ENCODE measurements at regions not wholly inside any gene's neighbourhood (a gene's known extent, or its start where the extent isn't known, plus 50 kb on each side); places are given as distances from the start of the nearest gene placed in this dataset.

- H3K27me3 ChIP-seq, result no peaks in the 10 kb centered on the region
- DNase-seq, result no peak
- no peak overlapping the region for H3K4me3 ChIP-seq
- H3K4me1 ChIP-seq, result peaks cover 0 to 70% (median 23%) of the 10 kb centered on the region in 4 donors
- no peaks in the 10 kb centered on the region for H3K36me3 ChIP-seq
- no peak for TF ChIP-seq CTCF (IDR thresholded peaks at IDR 0.05)
- no peak overlapping the region for H3K27ac ChIP-seq
- intact Hi-C loops (cut with DNase I; ENCODE audit: low total_unique reads), result no loop called here
- H3K9me3 ChIP-seq, result no peaks in the 10 kb centered on the region
Observed at GRCh38 chr6:144350528-144350880, 65.4 kb downstream of the UTRN start.

GRCh38 chr6:144351379-144352127 lies 66.4 kb downstream of the UTRN start:
- H3K4me1 ChIP-seq, result peaks cover 0 to 65% (median 18%) of the 10 kb centered on the region in 4 donors
- H3K27ac ChIP-seq, result peak overlapping the region; percentile 33 to 36
- TF ChIP-seq CTCF (IDR thresholded peaks at IDR 0.05), result no peak
- no peak overlapping the region for H3K4me3 ChIP-seq
- no peaks in the 10 kb centered on the region for H3K36me3 ChIP-seq
- H3K27me3 ChIP-seq, result no peaks in the 10 kb centered on the region
- intact Hi-C loops (cut with DNase I; ENCODE audit: low total_unique reads), result no loop called here
- no peaks in the 10 kb centered on the region for H3K9me3 ChIP-seq
- DNase-seq, result no peak

DNA sequence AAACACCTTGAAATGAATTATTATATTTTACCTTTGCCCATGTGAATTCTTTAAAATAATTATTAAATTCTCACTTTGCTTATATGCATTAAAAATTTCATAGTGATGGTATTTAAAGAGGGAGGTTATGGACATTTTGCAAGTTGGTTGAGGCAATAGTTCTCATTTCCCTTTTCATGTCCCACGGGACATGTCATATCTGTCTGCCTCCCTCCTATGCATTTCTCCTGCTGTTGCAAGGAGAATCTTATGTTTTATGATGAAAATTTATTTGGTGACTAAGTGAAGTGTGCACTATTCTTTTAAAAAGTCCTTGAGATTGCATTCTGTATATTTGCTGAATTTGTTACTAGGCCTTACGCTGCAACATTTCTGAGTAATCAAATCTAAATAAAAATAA lies 67.2 kb downstream of the UTRN start:
- Histone ChIP-seq H3K4me3 (no peak overlapping the region), H3K27me3 (no peaks in the 10 kb centered on the region)

DNA sequence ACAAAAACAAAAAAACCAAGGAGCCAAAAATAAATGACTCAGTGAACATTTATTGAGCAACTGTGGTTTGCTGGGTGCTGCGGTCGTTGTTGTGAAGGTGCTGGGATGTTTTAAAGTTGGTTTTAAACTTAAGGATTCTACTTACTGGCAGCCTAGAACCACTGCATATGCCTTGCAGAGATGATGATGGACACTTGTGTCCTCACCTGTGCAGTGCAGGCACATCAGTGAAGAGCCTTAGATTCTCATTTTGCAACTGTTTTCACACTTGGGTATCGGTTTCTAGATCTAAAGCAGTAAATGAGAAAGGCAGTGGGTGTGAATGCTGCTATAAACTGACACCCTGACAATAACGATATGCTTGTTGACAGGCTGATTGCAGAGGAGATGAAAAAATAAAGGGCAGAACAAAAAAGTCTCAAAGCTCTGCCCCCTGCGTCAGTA lies 68.8 kb downstream of the UTRN start:
- intact Hi-C loops (cut with DNase I; ENCODE audit: low total_unique reads), result no loop called here
- Histone ChIP-seq H3K4me1 (peaks cover 0 to 59% (median 18%) of the 10 kb centered on the region in 4 donors), H3K27ac (no peak overlapping the region), H3K9me3 (no peaks in the 10 kb centered on the region), H3K36me3 (no peaks in the 10 kb centered on the region), H3K27me3 (no peaks in the 10 kb centered on the region), H3K4me3 (no peak overlapping the region)
- DNase-seq, result no peak
- no peak for TF ChIP-seq CTCF (IDR thresholded peaks at IDR 0.05)

More for the DNA sequence above, 67.2 kb downstream of the UTRN start:
- Histone ChIP-seq H3K36me3 (no peaks in the 10 kb centered on the region), H3K9me3 (no peaks in the 10 kb centered on the region), H3K27ac (peak overlapping the region in 1 of 2 donors; percentile 36), H3K4me1 (peaks cover 0 to 59% (median 14%) of the 10 kb centered on the region in 4 donors)
- no peak for TF ChIP-seq CTCF (IDR thresholded peaks at IDR 0.05)
- intact Hi-C loops (cut with DNase I; ENCODE audit: low total_unique reads), result no loop called here
- DNase-seq, result no peak

- no peaks in the 10 kb centered on the region for H3K9me3 ChIP-seq
- H3K27me3 ChIP-seq, result no peaks in the 10 kb centered on the region
- no peak for TF ChIP-seq CTCF (IDR thresholded peaks at IDR 0.05)
- DNase-seq, result no peak
- no peaks in the 10 kb centered on the region for H3K36me3 ChIP-seq
- intact Hi-C loops (cut with DNase I; ENCODE audit: low total_unique reads), result no loop called here
- peaks cover 0 to 65% (median 27%) of the 10 kb centered on the region in 4 donors for H3K4me1 ChIP-seq
- no peak overlapping the region for H3K4me3 ChIP-seq
- H3K27ac ChIP-seq, result no peak overlapping the region
Observed at GRCh38 chr6:144359783-144360182, 74.6 kb downstream of the UTRN start.

Data from tibial artery (tissue), 4 donors.